CD4-positive, alpha-beta T cell (primary cell): ENCODE measurements at regions not wholly inside any gene's neighbourhood (a gene's known extent, or its start where the extent isn't known, plus 50 kb on each side); places are given as distances from the start of the nearest gene placed in this dataset.

Experiments used
- ATAC-seq: fragments of 200-7000 bp; cut with Tn5 transposase; one replicate; pipeline ENCODE4 v1.10.0; 2022; ENCODE audit warnings: mild to moderate bottlenecking; ENCODE audit not compliant: poor library complexity
- CTCF ChIA-PET: fragments of 350-600 bp; sonication (Branson Sonifier 250); formaldehyde crosslinking; loops from one replicate; lab custom pipeline; 2021; ENCODE audit warnings: antibody characterized with exemption, inconsistent platforms; lab: Charles Lee
- POLR2A ChIA-PET: fragments of 350-600 bp; sonication (Branson Sonifier 250); formaldehyde crosslinking; loops from one replicate; lab custom pipeline; 2021; ENCODE audit warnings: antibody characterized with exemption, inconsistent platforms; lab: Charles Lee
- DNase-seq, 14 experiments: peaks; one replicate each; pipeline ENCODE4 v3.0.0-alpha.2; 2013 to 2020; ENCODE audit warnings: mixed read lengths in 2 of 14
- H3K27ac ChIP-seq, 2 donors: one replicate each; pipeline versions ENCODE4 v1.5.1 to v1.7.0; 2013; ENCODE audit warnings: low read length in 2 of 2, low read depth in 1 of 2, mild to moderate bottlenecking in 1 of 2
- H3K27me3 ChIP-seq, 2 experiments: 1 replicate in 1 of 2; 2 replicates in 1 of 2; pipeline versions ENCODE4 v1.6.1 to v1.7.0; 2013; ENCODE audit warnings: low read length in 2 of 2, control low read depth in 1 of 2, mild to moderate bottlenecking in 1 of 2, moderate library complexity in 1 of 2; ENCODE audit not compliant: insufficient read depth in 2 of 2, control insufficient read depth in 1 of 2
- H3K36me3 ChIP-seq: one replicate; pipeline ENCODE4 v1.6.1; 2013; ENCODE audit warnings: low read length, control low read depth; ENCODE audit not compliant: insufficient read depth
- H3K4me1 ChIP-seq: one replicate; pipeline ENCODE4 v1.6.1; 2013; ENCODE audit warnings: low read length, control low read depth; ENCODE audit not compliant: insufficient read depth
- H3K4me3 ChIP-seq: one replicate; pipeline ENCODE4 v1.5.1; 2013; ENCODE audit warnings: mild to moderate bottlenecking, low read length, moderate library complexity
- H3K9me3 ChIP-seq, 2 experiments: 1 replicate in 1 of 2; 2 replicates in 1 of 2; pipeline versions ENCODE4 v1.6.1 to v1.7.0; 2013; ENCODE audit warnings: low read length in 2 of 2, mild to moderate bottlenecking in 2 of 2, control low read depth in 1 of 2, moderate library complexity in 1 of 2; ENCODE audit not compliant: control insufficient read depth in 1 of 2, insufficient read depth in 1 of 2
- H3K27ac Mint-ChIP-seq: one replicate; pipeline ENCODE4 v1.8.0; 2020; ENCODE audit warnings: mixed read lengths
- H3K27me3 Mint-ChIP-seq: one replicate; pipeline ENCODE4 v1.8.0; 2021; ENCODE audit warnings: mixed read lengths
- H3K36me3 Mint-ChIP-seq: one replicate; pipeline ENCODE4 v1.8.0; 2021; ENCODE audit warnings: low read depth, mixed read lengths
- H3K4me1 Mint-ChIP-seq: one replicate; pipeline ENCODE4 v1.8.0; 2021; ENCODE audit warnings: low read depth, mixed read lengths
- H3K4me3 Mint-ChIP-seq: one replicate; pipeline ENCODE4 v1.8.0; 2020; ENCODE audit warnings: mild to moderate bottlenecking, mixed read lengths
- H3K9me3 Mint-ChIP-seq: one replicate; pipeline ENCODE4 v1.8.0; 2020; ENCODE audit warnings: mixed read lengths
- CTCF ChIP-seq: fragments of 200-600 bp; IDR thresholded peaks from one replicate; pipeline ENCODE4 v1.8.0; 2022; ENCODE audit warnings: antibody characterized with exemption, mild to moderate bottlenecking
- intact Hi-C, 2 experiments: fragments of 100-400 bp; cut with DNase I in 1 of 2; cut with micrococcal nuclease in 1 of 2; formaldehyde crosslinking; loops; one replicate each; pipeline versions ENCODE4 v1.15.1 to v1.9.0; 2023 to 2025; cut with DNase I, micrococcal nuclease

DNA sequence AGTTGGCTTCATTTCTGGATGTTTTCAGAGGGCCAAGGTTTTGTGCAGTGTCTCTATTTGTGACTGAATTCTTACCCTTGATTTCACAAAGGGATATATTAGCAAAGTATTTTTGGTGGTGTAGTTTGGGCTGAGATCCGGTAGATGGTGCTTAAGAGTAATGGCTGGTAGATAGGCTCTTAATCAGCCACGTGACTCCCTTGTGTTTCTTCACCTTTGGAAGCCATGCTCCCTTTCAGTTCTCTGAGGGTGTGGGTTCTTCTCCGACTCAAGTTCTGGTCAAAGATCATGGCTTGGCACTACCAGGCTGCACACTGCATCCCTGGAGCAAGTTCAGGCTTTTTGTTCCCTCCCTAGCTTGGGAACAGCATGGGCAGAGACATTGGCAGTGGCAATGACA, 887.3 kb downstream of the CDH8 start:
- ATAC-seq, result no peak
- intact Hi-C loops, result no loop called here
- ChIA-PET CTCF (no interaction called here), POLR2A (no interaction called here)
- DNase-seq, result no peak
- Mint-ChIP-seq H3K27me3 (no peaks in the 10 kb centered on the region), H3K27ac (no peak overlapping the region), H3K4me1 (no peaks in the 10 kb centered on the region), H3K4me3 (no peak overlapping the region), H3K9me3 (peaks cover 8% of the 10 kb centered on the region), H3K36me3 (no peaks in the 10 kb centered on the region)
- peaks cover 5 to 17% of the 10 kb centered on the region in 2 experiments for H3K9me3 ChIP-seq
- H3K4me1 ChIP-seq, result no peaks in the 10 kb centered on the region
- H3K36me3 ChIP-seq, result no peaks in the 10 kb centered on the region
- TF ChIP-seq CTCF, result no peak
- no peaks in the 10 kb centered on the region for H3K27me3 ChIP-seq
- H3K4me3 ChIP-seq, result no peak overlapping the region
- H3K27ac ChIP-seq, result no peak overlapping the region

- no peaks in the 10 kb centered on the region for H3K27me3 ChIP-seq
- peaks cover 11% of the 10 kb centered on the region for H3K9me3 Mint-ChIP-seq
- TF ChIP-seq CTCF, result no peak
- intact Hi-C loops, result no loop called here
- no peak for DNase-seq
- H3K4me1 ChIP-seq, result no peaks in the 10 kb centered on the region
- H3K27ac ChIP-seq, result no peak overlapping the region
- H3K27ac Mint-ChIP-seq, result no peak overlapping the region
- no peaks in the 10 kb centered on the region for H3K4me1 Mint-ChIP-seq
- no peaks in the 10 kb centered on the region for H3K36me3 Mint-ChIP-seq
- ChIA-PET CTCF (no interaction called here), POLR2A (no interaction called here)
- no peaks in the 10 kb centered on the region for H3K27me3 Mint-ChIP-seq
- H3K4me3 ChIP-seq, result no peak overlapping the region
- H3K36me3 ChIP-seq, result no peaks in the 10 kb centered on the region
- no peak overlapping the region for H3K4me3 Mint-ChIP-seq
- peaks cover 5 to 17% of the 10 kb centered on the region in 2 experiments for H3K9me3 ChIP-seq
- ATAC-seq, result no peak
Measured at GRCh38 chr16:61146429-61146828, 889.8 kb downstream of the CDH8 start.

GRCh38 chr16:61131447-61131846, 904.8 kb downstream of the CDH8 start:
- Mint-ChIP-seq H3K9me3 (peaks cover 7% of the 10 kb centered on the region), H3K36me3 (no peaks in the 10 kb centered on the region), H3K27me3 (no peaks in the 10 kb centered on the region), H3K4me3 (no peak overlapping the region), H3K27ac (no peak overlapping the region), H3K4me1 (no peaks in the 10 kb centered on the region)
- ChIA-PET CTCF (no interaction called here), POLR2A (no interaction called here)
- no peaks in the 10 kb centered on the region for H3K36me3 ChIP-seq
- TF ChIP-seq CTCF, result no peak
- intact Hi-C loops, result no loop called here
- H3K4me3 ChIP-seq, result no peak overlapping the region
- DNase-seq (no peak), ATAC-seq (no peak)
- H3K4me1 ChIP-seq, result no peaks in the 10 kb centered on the region
- H3K27ac ChIP-seq, result no peak overlapping the region
- H3K27me3 ChIP-seq, result no peaks in the 10 kb centered on the region
- peaks cover 0 to 16% of the 10 kb centered on the region in 2 experiments for H3K9me3 ChIP-seq
